ENCODE measurements at regions not wholly inside any gene's neighbourhood (a gene's known extent, or its start where the extent isn't known, plus 50 kb on each side); places are given as distances from the start of the nearest gene placed in this dataset.

DNA sequence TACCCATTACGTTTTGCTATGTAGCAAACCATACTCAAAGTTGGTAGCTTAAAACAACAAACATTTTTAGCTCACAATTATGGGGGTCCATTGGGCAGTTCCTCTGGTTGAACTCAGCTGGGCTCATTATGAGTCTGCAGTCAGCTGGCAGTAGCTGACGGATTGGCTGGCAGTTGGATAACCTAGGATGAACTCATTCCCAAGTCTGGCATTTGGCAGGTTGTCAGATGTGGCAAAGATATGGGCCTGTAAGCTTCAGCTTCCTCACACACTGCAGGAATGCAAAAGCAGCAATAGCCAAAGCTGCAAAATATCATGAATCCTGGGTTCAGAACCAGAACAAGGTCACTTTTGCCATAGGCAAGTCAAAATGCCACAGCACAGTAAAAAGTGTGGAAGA lies 412.2 kb upstream of the SORCS1 start (continued):
- TF ChIP-seq, protein P1, sequence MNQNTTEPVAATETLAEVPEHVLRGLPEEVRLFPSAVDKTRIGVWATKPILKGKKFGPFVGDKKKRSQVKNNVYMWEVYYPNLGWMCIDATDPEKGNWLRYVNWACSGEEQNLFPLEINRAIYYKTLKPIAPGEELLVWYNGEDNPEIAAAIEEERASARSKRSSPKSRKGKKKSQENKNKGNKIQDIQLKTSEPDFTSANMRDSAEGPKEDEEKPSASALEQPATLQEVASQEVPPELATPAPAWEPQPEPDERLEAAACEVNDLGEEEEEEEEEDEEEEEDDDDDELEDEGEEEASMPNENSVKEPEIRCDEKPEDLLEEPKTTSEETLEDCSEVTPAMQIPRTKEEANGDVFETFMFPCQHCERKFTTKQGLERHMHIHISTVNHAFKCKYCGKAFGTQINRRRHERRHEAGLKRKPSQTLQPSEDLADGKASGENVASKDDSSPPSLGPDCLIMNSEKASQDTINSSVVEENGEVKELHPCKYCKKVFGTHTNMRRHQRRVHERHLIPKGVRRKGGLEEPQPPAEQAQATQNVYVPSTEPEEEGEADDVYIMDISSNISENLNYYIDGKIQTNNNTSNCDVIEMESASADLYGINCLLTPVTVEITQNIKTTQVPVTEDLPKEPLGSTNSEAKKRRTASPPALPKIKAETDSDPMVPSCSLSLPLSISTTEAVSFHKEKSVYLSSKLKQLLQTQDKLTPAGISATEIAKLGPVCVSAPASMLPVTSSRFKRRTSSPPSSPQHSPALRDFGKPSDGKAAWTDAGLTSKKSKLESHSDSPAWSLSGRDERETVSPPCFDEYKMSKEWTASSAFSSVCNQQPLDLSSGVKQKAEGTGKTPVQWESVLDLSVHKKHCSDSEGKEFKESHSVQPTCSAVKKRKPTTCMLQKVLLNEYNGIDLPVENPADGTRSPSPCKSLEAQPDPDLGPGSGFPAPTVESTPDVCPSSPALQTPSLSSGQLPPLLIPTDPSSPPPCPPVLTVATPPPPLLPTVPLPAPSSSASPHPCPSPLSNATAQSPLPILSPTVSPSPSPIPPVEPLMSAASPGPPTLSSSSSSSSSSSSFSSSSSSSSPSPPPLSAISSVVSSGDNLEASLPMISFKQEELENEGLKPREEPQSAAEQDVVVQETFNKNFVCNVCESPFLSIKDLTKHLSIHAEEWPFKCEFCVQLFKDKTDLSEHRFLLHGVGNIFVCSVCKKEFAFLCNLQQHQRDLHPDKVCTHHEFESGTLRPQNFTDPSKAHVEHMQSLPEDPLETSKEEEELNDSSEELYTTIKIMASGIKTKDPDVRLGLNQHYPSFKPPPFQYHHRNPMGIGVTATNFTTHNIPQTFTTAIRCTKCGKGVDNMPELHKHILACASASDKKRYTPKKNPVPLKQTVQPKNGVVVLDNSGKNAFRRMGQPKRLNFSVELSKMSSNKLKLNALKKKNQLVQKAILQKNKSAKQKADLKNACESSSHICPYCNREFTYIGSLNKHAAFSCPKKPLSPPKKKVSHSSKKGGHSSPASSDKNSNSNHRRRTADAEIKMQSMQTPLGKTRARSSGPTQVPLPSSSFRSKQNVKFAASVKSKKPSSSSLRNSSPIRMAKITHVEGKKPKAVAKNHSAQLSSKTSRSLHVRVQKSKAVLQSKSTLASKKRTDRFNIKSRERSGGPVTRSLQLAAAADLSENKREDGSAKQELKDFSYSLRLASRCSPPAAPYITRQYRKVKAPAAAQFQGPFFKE (tag by site-specific recombination; IDR thresholded peaks at IDR 0.05; ENCODE audit: borderline replicate concordance): no peak
- TF ChIP-seq ZBTB48 (tag by site-specific recombination; IDR thresholded peaks at IDR 0.05) (no peak), ZNF404 (tag by site-specific recombination; IDR thresholded peaks at IDR 0.05) (no peak), ZBTB17 (tag by site-specific recombination; IDR thresholded peaks at IDR 0.05) (no peak), ZNF626 (tag by site-specific recombination; IDR thresholded peaks at IDR 0.05) (no peak), SCRT1 (tag by site-specific recombination; IDR thresholded peaks at IDR 0.05; ENCODE audit: borderline replicate concordance) (no peak)
- TF ChIP-seq, protein P2, sequence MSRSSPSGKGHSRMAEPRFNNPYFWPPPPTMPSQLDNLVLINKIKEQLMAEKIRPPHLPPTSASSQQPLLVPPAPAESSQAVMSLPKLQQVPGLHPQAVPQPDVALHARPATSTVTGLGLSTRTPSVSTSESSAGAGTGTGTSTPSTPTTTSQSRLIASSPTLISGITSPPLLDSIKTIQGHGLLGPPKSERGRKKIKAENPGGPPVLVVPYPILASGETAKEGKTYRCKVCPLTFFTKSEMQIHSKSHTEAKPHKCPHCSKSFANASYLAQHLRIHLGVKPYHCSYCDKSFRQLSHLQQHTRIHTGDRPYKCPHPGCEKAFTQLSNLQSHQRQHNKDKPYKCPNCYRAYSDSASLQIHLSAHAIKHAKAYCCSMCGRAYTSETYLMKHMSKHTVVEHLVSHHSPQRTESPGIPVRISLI (tag by site-specific recombination; IDR thresholded peaks at IDR 0.05): no peak
- TF ChIP-seq, protein P3, sequence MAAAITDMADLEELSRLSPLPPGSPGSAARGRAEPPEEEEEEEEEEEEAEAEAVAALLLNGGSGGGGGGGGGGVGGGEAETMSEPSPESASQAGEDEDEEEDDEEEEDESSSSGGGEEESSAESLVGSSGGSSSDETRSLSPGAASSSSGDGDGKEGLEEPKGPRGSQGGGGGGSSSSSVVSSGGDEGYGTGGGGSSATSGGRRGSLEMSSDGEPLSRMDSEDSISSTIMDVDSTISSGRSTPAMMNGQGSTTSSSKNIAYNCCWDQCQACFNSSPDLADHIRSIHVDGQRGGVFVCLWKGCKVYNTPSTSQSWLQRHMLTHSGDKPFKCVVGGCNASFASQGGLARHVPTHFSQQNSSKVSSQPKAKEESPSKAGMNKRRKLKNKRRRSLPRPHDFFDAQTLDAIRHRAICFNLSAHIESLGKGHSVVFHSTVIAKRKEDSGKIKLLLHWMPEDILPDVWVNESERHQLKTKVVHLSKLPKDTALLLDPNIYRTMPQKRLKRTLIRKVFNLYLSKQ (tag by site-specific recombination; IDR thresholded peaks at IDR 0.05; ENCODE audit: borderline replicate concordance): no peak

DNA sequence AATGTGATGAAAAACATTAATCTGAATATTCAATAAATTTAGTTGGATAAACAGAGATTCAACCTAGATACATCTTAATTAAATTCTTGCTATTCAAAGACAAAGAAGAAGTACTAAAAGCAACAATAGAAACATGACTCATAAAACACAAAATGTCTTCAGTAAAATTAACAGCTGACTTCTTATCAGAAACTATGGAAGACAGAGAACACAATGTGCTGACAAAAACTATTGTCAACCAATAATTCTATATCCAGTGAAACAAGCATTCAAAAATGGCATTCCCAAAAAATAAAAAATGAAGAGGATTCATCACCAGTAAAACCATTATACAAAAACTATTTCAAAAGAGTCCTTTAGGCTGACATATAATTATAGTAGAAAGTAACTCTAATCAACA lies 400.5 kb upstream of the SORCS1 start:
- ChIA-PET POLR2A (no interaction called here), CTCF (no interaction called here)
- no peak overlapping the region for H3K27ac ChIP-seq (ENCODE audit: extremely low read depth, low read depth, low read length)
- H3K36me3 ChIP-seq (ENCODE audit: control insufficient read depth in 2 of 2, insufficient read depth in 1 of 2, low read length in 2 of 2): no peaks in the 10 kb centered on the region
- H3K4me1 ChIP-seq (ENCODE audit: control insufficient read depth, insufficient read depth, low read length): no peaks in the 10 kb centered on the region; the same call in 1 of the 2 replicates
- no peak for TF ChIP-seq KLF16 (tag by site-specific recombination; IDR thresholded peaks at IDR 0.05)
- no peak for TF ChIP-seq ZFHX2 (tag by site-specific recombination; conservative IDR thresholded peaks at IDR 0.05)
- TF ChIP-seq, protein P4, sequence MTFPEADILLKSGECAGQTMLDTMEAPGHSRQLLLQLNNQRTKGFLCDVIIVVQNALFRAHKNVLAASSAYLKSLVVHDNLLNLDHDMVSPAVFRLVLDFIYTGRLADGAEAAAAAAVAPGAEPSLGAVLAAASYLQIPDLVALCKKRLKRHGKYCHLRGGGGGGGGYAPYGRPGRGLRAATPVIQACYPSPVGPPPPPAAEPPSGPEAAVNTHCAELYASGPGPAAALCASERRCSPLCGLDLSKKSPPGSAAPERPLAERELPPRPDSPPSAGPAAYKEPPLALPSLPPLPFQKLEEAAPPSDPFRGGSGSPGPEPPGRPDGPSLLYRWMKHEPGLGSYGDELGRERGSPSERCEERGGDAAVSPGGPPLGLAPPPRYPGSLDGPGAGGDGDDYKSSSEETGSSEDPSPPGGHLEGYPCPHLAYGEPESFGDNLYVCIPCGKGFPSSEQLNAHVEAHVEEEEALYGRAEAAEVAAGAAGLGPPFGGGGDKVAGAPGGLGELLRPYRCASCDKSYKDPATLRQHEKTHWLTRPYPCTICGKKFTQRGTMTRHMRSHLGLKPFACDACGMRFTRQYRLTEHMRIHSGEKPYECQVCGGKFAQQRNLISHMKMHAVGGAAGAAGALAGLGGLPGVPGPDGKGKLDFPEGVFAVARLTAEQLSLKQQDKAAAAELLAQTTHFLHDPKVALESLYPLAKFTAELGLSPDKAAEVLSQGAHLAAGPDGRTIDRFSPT (tag by site-specific recombination; IDR thresholded peaks at IDR 0.05): no peak
- no peak for TF ChIP-seq ZNF585B (tag by site-specific recombination; IDR thresholded peaks at IDR 0.05)
- TF ChIP-seq, protein P2 (tag by site-specific recombination; IDR thresholded peaks at IDR 0.05): no peak
- TF ChIP-seq SETDB1 (IDR thresholded peaks at IDR 0.05; ENCODE audit: insufficient read length, low read length): peak; percentile 88
- H3K9me3 ChIP-seq (ENCODE audit: control insufficient read depth, insufficient read depth, low read depth, low read length): no peaks in the 10 kb centered on the region
- H3K4me3 ChIP-seq (ENCODE audit: low read depth, low read length): no peak overlapping the region
